HG03095 (cell line): ENCODE measurements at regions not wholly inside any gene's neighbourhood (a gene's known extent, or its start where the extent isn't known, plus 50 kb on each side); places are given as distances from the start of the nearest gene placed in this dataset.

ENCODE experiments used
- ATAC-seq: cut with Tn5 transposase; IDR thresholded peaks from one replicate; pipeline ENCODE4 v1.9.1; 2021; ENCODE audit warnings: moderate library complexity; ENCODE audit not compliant: unreplicated experiment

- no peak for ATAC-seq
Measured at GRCh38 chr3:164186095-164186494, 892.2 kb downstream of the SI start.

GRCh38 chr3:164179110-164179774 lies 899.1 kb downstream of the SI start:
- ATAC-seq, result no peak

- ATAC-seq, result no peak
Measured at GRCh38 chr3:164174059-164174458, 904.2 kb downstream of the SI start.

GRCh38 chr3:164155400-164155799 lies 922.9 kb downstream of the SI start:
- ATAC-seq, result no peak

GRCh38 chr3:164144824-164145223 lies 933.5 kb downstream of the SI start:
- ATAC-seq, result no peak

- no peak for ATAC-seq
Measured at GRCh38 chr3:164132878-164133277, 945.4 kb downstream of the SI start.

- no peak for ATAC-seq
Measured at GRCh38 chr3:164113371-164114332, 964.6 kb downstream of the SI start.

GRCh38 chr3:164096352-164096751 lies 981.9 kb downstream of the SI start:
- ATAC-seq, result no peak

GRCh38 chr3:164095949-164096348 lies 982.3 kb downstream of the SI start:
- no peak for ATAC-seq

GRCh38 chr3:164095279-164095678 lies 983.0 kb downstream of the SI start:
- ATAC-seq, result no peak

- no peak for ATAC-seq
Measured at GRCh38 chr3:164094546-164094945, 983.8 kb downstream of the SI start.

GRCh38 chr3:164080208-164080607 lies 998.1 kb downstream of the SI start:
- no peak for ATAC-seq

GRCh38 chr3:164064298-164064697 lies 1014.0 kb downstream of the SI start:
- ATAC-seq, result no peak

GRCh38 chr3:164060923-164061322 lies 1017.4 kb downstream of the SI start:
- ATAC-seq, result no peak

GRCh38 chr3:164049847-164050246 lies 1028.4 kb downstream of the SI start:
- no peak for ATAC-seq

- ATAC-seq, result no peak
Measured at GRCh38 chr3:164048451-164048850, 1029.8 kb downstream of the SI start.

- no peak for ATAC-seq
Measured at GRCh38 chr3:164040991-164041390, 1037.3 kb downstream of the SI start.

- no peak for ATAC-seq
Measured at GRCh38 chr3:164030194-164030593, 1048.1 kb downstream of the SI start.

GRCh38 chr3:164024786-164025185 lies 1053.5 kb downstream of the SI start:
- ATAC-seq, result no peak

- ATAC-seq, result no peak
Measured at GRCh38 chr3:164023480-164023879, 1054.8 kb downstream of the SI start.

- ATAC-seq, result no peak
Measured at GRCh38 chr3:164018500-164018899, 1059.8 kb downstream of the SI start.

- ATAC-seq, result no peak
Measured at GRCh38 chr3:164007765-164008164, 1070.5 kb downstream of the SI start.
